ENCODE measurements at regions not wholly inside any gene's neighbourhood (a gene's known extent, or its start where the extent isn't known, plus 50 kb on each side); places are given as distances from the start of the nearest gene placed in this dataset.

- no peak overlapping the region for H2BK5ac ChIP-seq (ENCODE audit: insufficient read length, low read length)
- H4K91ac ChIP-seq (ENCODE audit: insufficient read length, low read depth, low read length) = no peak overlapping the region
- H3K23me2 ChIP-seq (ENCODE audit: insufficient read length, low read depth, low read length, poor library complexity, severe bottlenecking) = no peaks in the 10 kb centered on the region
- Mint-ChIP-seq H3K27ac (no peak overlapping the region), H3K4me1 (peaks cover 0 to 2% of the 10 kb centered on the region in 2 experiments; a peak in 1 of 4 replicates), H3K4me3 (no peak overlapping the region), H3K9me3 (peaks cover 0 to 4% of the 10 kb centered on the region in 2 experiments; a peak in 2 of 5 replicates), H3K27me3 (ENCODE audit: low read depth) (no peaks in the 10 kb centered on the region), H3K36me3 (ENCODE audit: insufficient read depth in 1 of 3, low read depth in 3 of 3) (no peaks in the 10 kb centered on the region; a peak in 1 of 7 replicates)
- no peak overlapping the region for H3K4ac ChIP-seq (ENCODE audit: low read depth, low read length)
- WGBS (ENCODE audit: extremely low coverage, insufficient read length, low lambda C conversion rate) = no CpG with 5 or more reads among the region's 2 CpGs
- no peak overlapping the region for H2AFZ ChIP-seq (ENCODE audit: low read length)
- H2BK120ac ChIP-seq (ENCODE audit: low read depth, low read length, poor library complexity, severe bottlenecking) = no peak overlapping the region
- H2AK5ac ChIP-seq (ENCODE audit: insufficient read length, low read length) = no peak overlapping the region
- no peaks in the 10 kb centered on the region for H3K9me3 ChIP-seq (ENCODE audit: control insufficient read depth, low read depth, low read length)
- H3K79me1 ChIP-seq (ENCODE audit: insufficient read depth, low read depth, low read length, poor library complexity, severe bottlenecking) = no peaks in the 10 kb centered on the region
- no peak for TF ChIP-seq CTCF (conservative IDR thresholded peaks at IDR 0.05)
- H3K9ac ChIP-seq (ENCODE audit: extremely low read depth, insufficient read length, low read length) = no peak overlapping the region
- no peak overlapping the region for H2BK12ac ChIP-seq (ENCODE audit: insufficient read length, low read depth, low read length)
- H3K23ac ChIP-seq (ENCODE audit: insufficient read length, low read depth, low read length) = no peak overlapping the region
- H2BK20ac ChIP-seq (ENCODE audit: low read depth, low read length, poor library complexity, severe bottlenecking) = no peak overlapping the region
- H3K27me3 ChIP-seq (ENCODE audit: insufficient read depth, low read length) = no peaks in the 10 kb centered on the region
- no peak overlapping the region for H3K27ac ChIP-seq (ENCODE audit: insufficient read length, low read depth, low read length)
- H3T11ph ChIP-seq (ENCODE audit: low read length) = no peak overlapping the region
- H3K56ac ChIP-seq (ENCODE audit: insufficient read length, low read depth, low read length) = no peak overlapping the region
- DNase-seq = no peak
- no peaks in the 10 kb centered on the region for H3K4me1 ChIP-seq (ENCODE audit: insufficient read depth, low read length)
- no peak overlapping the region for H4K5ac ChIP-seq (ENCODE audit: insufficient read length, low read depth, low read length)
- H4K8ac ChIP-seq (replicated peaks; ENCODE audit: insufficient read length, low read depth, low read length) = no peak overlapping the region
- no peak overlapping the region for H3K14ac ChIP-seq (ENCODE audit: insufficient read depth, low read length)
- no peaks in the 10 kb centered on the region for H4K20me1 ChIP-seq (ENCODE audit: control insufficient read depth, insufficient read depth, insufficient read length)
- H3K79me2 ChIP-seq (ENCODE audit: insufficient read depth, low read length) = no peaks in the 10 kb centered on the region
- H3K4me2 ChIP-seq (ENCODE audit: insufficient read depth, insufficient read length, low read length) = no peak overlapping the region
- no peak overlapping the region for H2BK15ac ChIP-seq (ENCODE audit: low read depth, low read length)
- no peak overlapping the region for H3K18ac ChIP-seq (ENCODE audit: insufficient read length, low read depth, low read length)
These were observed 1565.9 kb upstream of the ACVR2A start for GRCh38 chr2:146278881-146279280.
